ENCODE measurements at regions not wholly inside any gene's neighbourhood (a gene's known extent, or its start where the extent isn't known, plus 50 kb on each side); places are given as distances from the start of the nearest gene placed in this dataset.

- dilution Hi-C loops (cut with MboI; ENCODE audit: extremely low pct_ligation_motif_present, low sequenced_read_pairs), result no loop called here
- TF ChIP-seq, protein P1, sequence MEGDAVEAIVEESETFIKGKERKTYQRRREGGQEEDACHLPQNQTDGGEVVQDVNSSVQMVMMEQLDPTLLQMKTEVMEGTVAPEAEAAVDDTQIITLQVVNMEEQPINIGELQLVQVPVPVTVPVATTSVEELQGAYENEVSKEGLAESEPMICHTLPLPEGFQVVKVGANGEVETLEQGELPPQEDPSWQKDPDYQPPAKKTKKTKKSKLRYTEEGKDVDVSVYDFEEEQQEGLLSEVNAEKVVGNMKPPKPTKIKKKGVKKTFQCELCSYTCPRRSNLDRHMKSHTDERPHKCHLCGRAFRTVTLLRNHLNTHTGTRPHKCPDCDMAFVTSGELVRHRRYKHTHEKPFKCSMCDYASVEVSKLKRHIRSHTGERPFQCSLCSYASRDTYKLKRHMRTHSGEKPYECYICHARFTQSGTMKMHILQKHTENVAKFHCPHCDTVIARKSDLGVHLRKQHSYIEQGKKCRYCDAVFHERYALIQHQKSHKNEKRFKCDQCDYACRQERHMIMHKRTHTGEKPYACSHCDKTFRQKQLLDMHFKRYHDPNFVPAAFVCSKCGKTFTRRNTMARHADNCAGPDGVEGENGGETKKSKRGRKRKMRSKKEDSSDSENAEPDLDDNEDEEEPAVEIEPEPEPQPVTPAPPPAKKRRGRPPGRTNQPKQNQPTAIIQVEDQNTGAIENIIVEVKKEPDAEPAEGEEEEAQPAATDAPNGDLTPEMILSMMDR (optimal IDR thresholded peaks at IDR 0.05 in 1 of 3, IDR thresholded peaks at IDR 0.05 in 1 of 3, conservative IDR thresholded peaks at IDR 0.05 in 1 of 3; ENCODE audit: extremely low read depth in 1 of 3, insufficient read depth in 2 of 3, low read length in 3 of 3), result no peak
- no peak for TF ChIP-seq EZH2 (IDR thresholded peaks at IDR 0.05; ENCODE audit: low read length)
- Histone ChIP-seq H3K9me1 (ENCODE audit: control insufficient read depth, extremely low read depth, insufficient read depth, low read length) (no peaks in the 10 kb centered on the region), H3K79me2 (ENCODE audit: control insufficient read depth, insufficient read depth, low read length) (no peaks in the 10 kb centered on the region), H3K27ac (ENCODE audit: control insufficient read depth, insufficient read depth, low read length) (no peak overlapping the region), H3K36me3 (ENCODE audit: control insufficient read depth in 2 of 2, extremely low read depth in 1 of 2, insufficient read depth in 2 of 2, low read length in 2 of 2) (no peaks in the 10 kb centered on the region), H3K4me2 (ENCODE audit: control insufficient read depth, extremely low read depth, insufficient read depth, low read depth, low read length) (no peak overlapping the region), H3K9ac (ENCODE audit: control insufficient read depth, extremely low read depth, insufficient read depth, low read length) (no peak overlapping the region), H3K9me3 (ENCODE audit: control insufficient read depth, low read depth, low read length) (no peaks in the 10 kb centered on the region), H4K20me1 (ENCODE audit: control insufficient read depth, extremely low read depth, insufficient read depth, low read length) (no peaks in the 10 kb centered on the region), H2AFZ (ENCODE audit: control insufficient read depth, low read length) (no peak overlapping the region), H3K27me3 (ENCODE audit: control insufficient read depth, extremely low read depth, insufficient read depth, low read length) (no peaks in the 10 kb centered on the region), H3K4me1 (ENCODE audit: control insufficient read depth, extremely low read depth, insufficient read depth, low read length) (no peaks in the 10 kb centered on the region), H3K4me3 (ENCODE audit: control insufficient read depth in 2 of 3, extremely low read depth in 1 of 3, insufficient read depth in 2 of 3, low read depth in 1 of 3, low read length in 3 of 3) (no peak overlapping the region)
- FAIRE-seq (no peak), DNase-seq (ENCODE audit: low read depth, low spot score) (no peak)
Observed at GRCh38 chr3:24952388-24952787, 457.7 kb upstream of the THRB start.

DNA sequence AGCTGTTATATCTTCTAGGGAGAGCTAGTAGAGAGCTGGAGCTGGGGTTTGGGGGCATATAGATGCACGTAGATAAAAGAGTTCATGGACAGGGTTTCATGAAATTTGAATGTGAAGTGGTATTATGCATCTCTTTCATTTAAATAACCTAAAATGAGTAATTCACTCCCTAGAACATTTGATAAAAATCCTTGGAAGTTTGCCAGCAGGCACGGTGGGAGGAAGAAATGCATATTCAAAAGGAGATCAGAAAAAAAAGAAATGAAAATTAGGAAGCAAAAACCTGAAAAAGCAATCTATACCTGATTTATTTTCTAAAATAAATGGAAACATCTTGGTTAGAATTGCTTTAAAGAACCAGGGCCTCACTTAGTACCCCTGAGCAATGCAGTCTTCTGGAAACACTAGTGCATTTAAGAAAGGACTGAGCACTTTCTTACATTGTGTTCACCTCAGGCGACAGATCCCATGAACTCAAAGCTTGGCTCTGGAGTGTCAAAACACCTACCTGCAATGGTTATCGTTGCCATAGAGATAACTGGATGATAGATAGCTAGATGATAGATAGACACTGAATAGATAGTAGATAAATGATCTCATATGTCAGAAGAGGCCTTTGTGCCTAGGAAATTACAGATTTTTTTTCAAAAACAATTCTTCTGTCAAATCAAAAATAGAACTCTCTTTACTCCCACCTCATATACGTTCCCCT is 458.6 kb upstream of the THRB start:
- FAIRE-seq, result no peak

More for the DNA sequence above, 458.6 kb upstream of the THRB start:
- Histone ChIP-seq H3K27ac (ENCODE audit: control insufficient read depth, insufficient read depth, low read length) (no peak overlapping the region), H4K20me1 (ENCODE audit: control insufficient read depth, extremely low read depth, insufficient read depth, low read length) (no peaks in the 10 kb centered on the region), H3K9me3 (ENCODE audit: control insufficient read depth, low read depth, low read length) (no peaks in the 10 kb centered on the region), H3K9ac (ENCODE audit: control insufficient read depth, extremely low read depth, insufficient read depth, low read length) (no peak overlapping the region), H3K79me2 (ENCODE audit: control insufficient read depth, insufficient read depth, low read length) (no peaks in the 10 kb centered on the region), H3K4me3 (ENCODE audit: control insufficient read depth in 2 of 3, extremely low read depth in 1 of 3, insufficient read depth in 2 of 3, low read depth in 1 of 3, low read length in 3 of 3) (no peak overlapping the region), H3K4me2 (ENCODE audit: control insufficient read depth, extremely low read depth, insufficient read depth, low read depth, low read length) (no peak overlapping the region), H3K27me3 (ENCODE audit: control insufficient read depth, extremely low read depth, insufficient read depth, low read length) (no peaks in the 10 kb centered on the region), H3K36me3 (ENCODE audit: control insufficient read depth in 2 of 2, extremely low read depth in 1 of 2, insufficient read depth in 2 of 2, low read length in 2 of 2) (no peaks in the 10 kb centered on the region), H3K9me1 (ENCODE audit: control insufficient read depth, extremely low read depth, insufficient read depth, low read length) (no peaks in the 10 kb centered on the region), H3K4me1 (ENCODE audit: control insufficient read depth, extremely low read depth, insufficient read depth, low read length) (no peaks in the 10 kb centered on the region), H2AFZ (ENCODE audit: control insufficient read depth, low read length) (no peak overlapping the region)
- no peak for DNase-seq (ENCODE audit: low read depth, low spot score)
- dilution Hi-C loops (cut with MboI; ENCODE audit: extremely low pct_ligation_motif_present, low sequenced_read_pairs), result no loop called here
- TF ChIP-seq, protein P1 (optimal IDR thresholded peaks at IDR 0.05 in 1 of 3, IDR thresholded peaks at IDR 0.05 in 1 of 3, conservative IDR thresholded peaks at IDR 0.05 in 1 of 3; ENCODE audit: extremely low read depth in 1 of 3, insufficient read depth in 2 of 3, low read length in 3 of 3), result no peak
